ENCODE measurements at regions not wholly inside any gene's neighbourhood (a gene's known extent, or its start where the extent isn't known, plus 50 kb on each side); places are given as distances from the start of the nearest gene placed in this dataset.

GRCh38 chr13:26456650-26457049, 100.8 kb upstream of the WASF3 start:
- Histone ChIP-seq H3K4me1 (peaks cover 3 to 6% of the 10 kb centered on the region in 2 donors), H3K27me3 (no peaks in the 10 kb centered on the region), H3K36me3 (no peaks in the 10 kb centered on the region), H3K4me3 (no peak overlapping the region), H3K9me3 (no peaks in the 10 kb centered on the region), H3K27ac (peak overlapping the region in 1 of 4 donors; percentile 14)
- intact Hi-C loops (cut with DNase I; ENCODE audit: low total_unique reads) (no loop called here), in situ Hi-C loops (cut with MboI; ENCODE audit: low sequenced_read_pairs in 4 of 4) (no loop called here)
- TF ChIP-seq, protein P1, sequence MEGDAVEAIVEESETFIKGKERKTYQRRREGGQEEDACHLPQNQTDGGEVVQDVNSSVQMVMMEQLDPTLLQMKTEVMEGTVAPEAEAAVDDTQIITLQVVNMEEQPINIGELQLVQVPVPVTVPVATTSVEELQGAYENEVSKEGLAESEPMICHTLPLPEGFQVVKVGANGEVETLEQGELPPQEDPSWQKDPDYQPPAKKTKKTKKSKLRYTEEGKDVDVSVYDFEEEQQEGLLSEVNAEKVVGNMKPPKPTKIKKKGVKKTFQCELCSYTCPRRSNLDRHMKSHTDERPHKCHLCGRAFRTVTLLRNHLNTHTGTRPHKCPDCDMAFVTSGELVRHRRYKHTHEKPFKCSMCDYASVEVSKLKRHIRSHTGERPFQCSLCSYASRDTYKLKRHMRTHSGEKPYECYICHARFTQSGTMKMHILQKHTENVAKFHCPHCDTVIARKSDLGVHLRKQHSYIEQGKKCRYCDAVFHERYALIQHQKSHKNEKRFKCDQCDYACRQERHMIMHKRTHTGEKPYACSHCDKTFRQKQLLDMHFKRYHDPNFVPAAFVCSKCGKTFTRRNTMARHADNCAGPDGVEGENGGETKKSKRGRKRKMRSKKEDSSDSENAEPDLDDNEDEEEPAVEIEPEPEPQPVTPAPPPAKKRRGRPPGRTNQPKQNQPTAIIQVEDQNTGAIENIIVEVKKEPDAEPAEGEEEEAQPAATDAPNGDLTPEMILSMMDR (IDR thresholded peaks at IDR 0.05 in 4 of 5, conservative IDR thresholded peaks at IDR 0.05 in 1 of 5), result no peak
- TF ChIP-seq POLR2A (IDR thresholded peaks at IDR 0.05), result no peak
- DNase-seq (no peak), ATAC-seq (no peak)

DNA sequence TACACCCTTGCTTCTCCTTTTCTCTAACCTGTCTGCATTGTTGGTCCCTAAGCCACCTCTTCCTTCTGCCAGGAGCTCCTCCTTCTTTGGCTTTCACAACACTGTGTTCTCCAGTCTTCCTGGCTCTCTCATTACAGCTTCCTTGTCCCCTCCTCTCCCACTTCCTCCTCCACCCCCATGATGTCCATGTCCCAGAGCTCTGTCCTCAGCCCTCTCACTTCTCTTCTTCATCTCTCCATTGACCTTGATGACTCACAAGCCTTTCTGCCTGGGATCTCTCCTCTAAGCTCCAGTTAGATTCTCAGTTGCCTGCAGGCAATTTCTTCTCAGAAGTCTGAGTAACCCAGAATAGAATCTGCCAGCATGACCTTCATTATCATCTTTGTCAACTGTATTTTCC, 100.3 kb upstream of the WASF3 start:
- in situ Hi-C loops (cut with MboI; ENCODE audit: low sequenced_read_pairs in 4 of 4), result no loop called here
- TF ChIP-seq, protein P1 (IDR thresholded peaks at IDR 0.05 in 4 of 5, conservative IDR thresholded peaks at IDR 0.05 in 1 of 5), result no peak
- TF ChIP-seq POLR2A (IDR thresholded peaks at IDR 0.05), result no peak
- peaks cover 3 to 6% of the 10 kb centered on the region in 2 donors for H3K4me1 ChIP-seq
- ATAC-seq (no peak), DNase-seq (peak in 1 of 2 donors; percentile 23)
- intact Hi-C loops (cut with DNase I; ENCODE audit: low total_unique reads), result no loop called here
- H3K9me3 ChIP-seq, result no peaks in the 10 kb centered on the region
- H3K4me3 ChIP-seq, result no peak overlapping the region
- peak overlapping the region in 2 of 4 donors; percentile 14 to 22 for H3K27ac ChIP-seq
- H3K27me3 ChIP-seq, result no peaks in the 10 kb centered on the region
- H3K36me3 ChIP-seq, result no peaks in the 10 kb centered on the region

DNA sequence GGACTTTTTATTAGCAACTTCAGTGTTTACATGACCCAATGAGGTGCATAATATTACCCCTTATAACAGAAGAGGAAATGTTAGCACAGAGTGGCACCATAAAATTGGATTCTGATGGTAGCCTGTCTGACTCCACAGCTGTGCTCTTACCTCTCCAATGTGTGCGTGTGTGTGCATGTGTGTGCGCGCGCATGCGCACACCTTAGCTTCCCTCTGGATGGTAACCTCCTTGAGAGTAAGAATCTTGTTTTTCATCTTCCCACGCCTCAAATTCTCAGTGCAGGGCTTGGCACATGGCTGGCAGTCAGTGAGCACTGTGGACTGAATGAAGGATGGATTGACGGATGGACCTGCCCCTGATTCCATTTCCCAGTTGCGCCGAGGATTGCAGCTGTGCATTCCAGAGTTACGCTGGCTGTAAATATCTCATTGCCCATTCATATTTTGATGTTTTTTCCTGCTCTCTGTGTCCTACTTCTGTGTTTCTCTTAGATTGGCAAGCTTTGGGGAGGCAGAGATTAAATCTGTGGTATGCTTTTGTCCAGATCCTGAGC, 99.2 kb upstream of the WASF3 start:
- in situ Hi-C loops (cut with MboI; ENCODE audit: low sequenced_read_pairs in 4 of 4) (no loop called here), intact Hi-C loops (cut with DNase I; ENCODE audit: low total_unique reads) (no loop called here)
- Histone ChIP-seq H3K9me3 (no peaks in the 10 kb centered on the region), H3K27ac (peak overlapping the region; percentile 64 to 76 (median 70)), H3K36me3 (no peaks in the 10 kb centered on the region), H3K4me3 (no peak overlapping the region), H3K27me3 (no peaks in the 10 kb centered on the region), H3K4me1 (peaks cover 3 to 6% of the 10 kb centered on the region in 2 donors)
- TF ChIP-seq POLR2A (IDR thresholded peaks at IDR 0.05), result no peak
- TF ChIP-seq, protein P1 (IDR thresholded peaks at IDR 0.05 in 4 of 5, conservative IDR thresholded peaks at IDR 0.05 in 1 of 5), result no peak
- ATAC-seq (peak in 1 of 2 donors; percentile 7), DNase-seq (no peak)

- intact Hi-C loops (cut with DNase I; ENCODE audit: low total_unique reads), result no loop called here
- ATAC-seq (peak; percentile 55 to 66), DNase-seq (peak; percentile 53 to 77)
Observed at GRCh38 chr13:26459276-26460131, 98.0 kb upstream of the WASF3 start.

More at GRCh38 chr13:26459276-26460131, 98.0 kb upstream of the WASF3 start:
- Histone ChIP-seq H3K4me1 (peaks cover 3 to 6% of the 10 kb centered on the region in 2 donors), H3K27me3 (no peaks in the 10 kb centered on the region), H3K4me3 (no peak overlapping the region), H3K36me3 (no peaks in the 10 kb centered on the region), H3K9me3 (no peaks in the 10 kb centered on the region), H3K27ac (peak overlapping the region; percentile 64 to 76 (median 70))
- TF ChIP-seq, protein P1 (IDR thresholded peaks at IDR 0.05 in 4 of 5, conservative IDR thresholded peaks at IDR 0.05 in 1 of 5), result no peak
- no peak for TF ChIP-seq POLR2A (IDR thresholded peaks at IDR 0.05)
- in situ Hi-C loops (cut with MboI; ENCODE audit: low sequenced_read_pairs in 4 of 4), result no loop called here

Data from gastrocnemius medialis (tissue), 4 donors.